Activated naive CD4-positive, alpha-beta T cell treated with anti-CD3 and anti-CD28 coated beads, Interleukin-2, amount 10 ng/mL, durations not matched to agents 7 days and 5 days (primary cell): ENCODE measurements at regions not wholly inside any gene's neighbourhood (a gene's known extent, or its start where the extent isn't known, plus 50 kb on each side); places are given as distances from the start of the nearest gene placed in this dataset.

Source experiments
- CTCF ChIA-PET: fragments of 350-600 bp; sonication (Branson Sonifier 250); formaldehyde crosslinking; loops from one replicate; lab custom pipeline; 2021; ENCODE audit warnings: antibody characterized with exemption; lab: Charles Lee
- DNase-seq: peaks from one replicate; pipeline ENCODE4 v3.0.0-alpha.2; 2020
- H3K27ac Mint-ChIP-seq: one replicate; pipeline ENCODE4 v1.8.0; 2021; ENCODE audit warnings: mild to moderate bottlenecking, moderate library complexity, mixed read lengths
- H3K27me3 Mint-ChIP-seq: one replicate; pipeline ENCODE4 v1.8.0; 2021; ENCODE audit warnings: mild to moderate bottlenecking, mixed read lengths
- H3K36me3 Mint-ChIP-seq: one replicate; pipeline ENCODE4 v1.8.0; 2021; ENCODE audit warnings: mixed read lengths
- H3K4me1 Mint-ChIP-seq: one replicate; pipeline ENCODE4 v1.8.0; 2021; ENCODE audit warnings: mixed read lengths
- H3K4me3 Mint-ChIP-seq: one replicate; pipeline ENCODE4 v1.8.0; 2021; ENCODE audit warnings: mild to moderate bottlenecking, moderate library complexity, mixed read lengths
- H3K9me3 Mint-ChIP-seq: one replicate; pipeline ENCODE4 v1.8.0; 2021; ENCODE audit warnings: mixed read lengths

- Mint-ChIP-seq H3K4me1 (no peaks in the 10 kb centered on the region), H3K27me3 (no peaks in the 10 kb centered on the region), H3K36me3 (no peaks in the 10 kb centered on the region), H3K9me3 (no peaks in the 10 kb centered on the region), H3K4me3 (no peak overlapping the region), H3K27ac (no peak overlapping the region)
- no peak for DNase-seq
- CTCF ChIA-PET: no interaction called here
Observed at GRCh38 chr1:192100686-192101468, 57.4 kb upstream of the RGS18 start.

DNA sequence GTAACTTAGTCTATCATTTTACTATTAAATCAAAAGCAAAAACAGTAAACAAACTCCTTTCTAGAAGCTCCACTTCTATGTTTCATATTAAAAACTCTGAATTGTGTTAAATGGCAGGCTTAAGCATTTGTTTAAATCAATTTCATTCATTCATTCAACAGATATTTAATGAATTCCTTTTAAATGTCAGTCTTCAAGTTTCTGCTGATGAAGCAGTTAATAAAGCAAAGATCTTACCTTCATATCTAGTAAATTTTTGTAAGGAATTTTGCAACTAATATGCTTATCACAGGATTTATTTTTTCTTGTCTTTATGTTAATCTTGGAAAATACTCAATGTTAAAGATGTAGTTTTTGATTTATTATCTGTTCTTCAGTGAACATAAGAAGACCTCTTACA is 54.1 kb upstream of the RGS18 start:
- CTCF ChIA-PET: no interaction called here
- Mint-ChIP-seq H3K4me3 (no peak overlapping the region), H3K9me3 (peaks cover 2% of the 10 kb centered on the region), H3K36me3 (no peaks in the 10 kb centered on the region), H3K4me1 (no peaks in the 10 kb centered on the region), H3K27me3 (no peaks in the 10 kb centered on the region), H3K27ac (no peak overlapping the region)
- no peak for DNase-seq

GRCh38 chr1:192104852-192105251 is 53.4 kb upstream of the RGS18 start:
- no peaks in the 10 kb centered on the region for H3K36me3 Mint-ChIP-seq
- no peaks in the 10 kb centered on the region for H3K27me3 Mint-ChIP-seq
- no peak overlapping the region for H3K27ac Mint-ChIP-seq
- peaks cover 2% of the 10 kb centered on the region for H3K9me3 Mint-ChIP-seq
- no peaks in the 10 kb centered on the region for H3K4me1 Mint-ChIP-seq
- CTCF ChIA-PET: no interaction called here
- no peak for DNase-seq
- H3K4me3 Mint-ChIP-seq: no peak overlapping the region

DNA sequence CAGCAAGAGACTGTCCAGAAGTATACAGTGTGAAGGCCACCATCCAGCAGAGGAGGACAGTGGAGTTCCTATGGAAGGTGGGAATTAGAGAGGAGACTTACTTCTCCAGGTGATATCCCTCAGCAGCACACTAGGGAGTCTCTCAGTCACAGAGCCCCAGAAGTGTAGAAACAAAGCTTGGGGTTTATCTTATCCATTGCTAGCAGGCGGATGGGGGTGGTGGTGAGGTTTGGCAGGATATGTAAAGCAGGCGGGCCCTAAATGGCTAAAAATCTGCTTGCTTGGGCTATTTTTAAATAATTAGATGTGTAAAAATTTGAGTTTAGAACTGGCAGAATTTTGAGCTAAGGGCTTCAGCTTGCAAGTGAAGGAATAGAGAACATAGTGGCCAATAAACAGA is 50.1 kb upstream of the RGS18 start:
- Mint-ChIP-seq H3K27ac (no peak overlapping the region), H3K4me3 (no peak overlapping the region), H3K27me3 (no peaks in the 10 kb centered on the region), H3K9me3 (peaks cover 2% of the 10 kb centered on the region), H3K4me1 (no peaks in the 10 kb centered on the region), H3K36me3 (no peaks in the 10 kb centered on the region)
- DNase-seq: no peak
- CTCF ChIA-PET: no interaction called here
